ENCODE measurements at regions not wholly inside any gene's neighbourhood (a gene's known extent, or its start where the extent isn't known, plus 50 kb on each side); places are given as distances from the start of the nearest gene placed in this dataset.

DNA sequence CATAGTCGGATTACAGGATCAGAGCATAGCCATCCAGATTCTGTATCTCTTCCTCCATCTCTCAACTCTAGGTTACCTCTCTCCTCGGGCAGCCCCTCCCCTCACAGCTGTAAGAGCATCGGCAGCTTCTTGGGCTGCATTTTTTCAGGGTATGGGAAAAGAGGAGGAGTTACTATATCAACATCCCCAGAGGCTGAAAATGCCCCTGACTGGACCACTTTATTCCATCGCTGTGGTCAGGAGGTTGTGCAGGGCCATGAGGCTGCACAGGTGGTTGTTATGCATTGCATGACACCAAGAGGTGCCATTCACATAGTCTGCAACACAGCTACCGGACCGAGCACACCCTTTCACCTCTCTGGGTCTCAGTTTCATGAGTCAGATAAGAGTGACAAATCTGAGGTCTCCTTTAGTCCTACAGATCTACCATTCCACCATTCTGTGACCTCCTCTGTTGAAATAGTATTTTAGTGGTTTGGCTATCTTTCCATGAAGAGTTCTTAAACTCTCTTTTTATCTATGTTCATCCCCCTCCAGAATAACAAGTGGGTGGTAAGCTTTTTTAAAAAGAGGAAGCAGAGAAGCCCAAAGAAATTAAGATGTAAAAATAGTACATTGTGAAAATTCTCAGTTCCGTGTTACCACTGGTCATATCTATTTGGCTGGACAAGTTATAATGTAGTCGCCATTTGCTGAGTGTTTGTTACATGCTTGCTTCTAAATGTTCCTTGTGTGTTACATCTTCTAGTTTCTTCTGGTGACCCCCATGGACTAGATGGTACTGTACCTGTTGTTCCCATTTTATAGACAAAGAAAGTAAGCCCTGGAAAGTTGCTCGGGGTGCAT lies 56.6 kb upstream of the SLC1A4 start:
- TF ChIP-seq, protein P1, sequence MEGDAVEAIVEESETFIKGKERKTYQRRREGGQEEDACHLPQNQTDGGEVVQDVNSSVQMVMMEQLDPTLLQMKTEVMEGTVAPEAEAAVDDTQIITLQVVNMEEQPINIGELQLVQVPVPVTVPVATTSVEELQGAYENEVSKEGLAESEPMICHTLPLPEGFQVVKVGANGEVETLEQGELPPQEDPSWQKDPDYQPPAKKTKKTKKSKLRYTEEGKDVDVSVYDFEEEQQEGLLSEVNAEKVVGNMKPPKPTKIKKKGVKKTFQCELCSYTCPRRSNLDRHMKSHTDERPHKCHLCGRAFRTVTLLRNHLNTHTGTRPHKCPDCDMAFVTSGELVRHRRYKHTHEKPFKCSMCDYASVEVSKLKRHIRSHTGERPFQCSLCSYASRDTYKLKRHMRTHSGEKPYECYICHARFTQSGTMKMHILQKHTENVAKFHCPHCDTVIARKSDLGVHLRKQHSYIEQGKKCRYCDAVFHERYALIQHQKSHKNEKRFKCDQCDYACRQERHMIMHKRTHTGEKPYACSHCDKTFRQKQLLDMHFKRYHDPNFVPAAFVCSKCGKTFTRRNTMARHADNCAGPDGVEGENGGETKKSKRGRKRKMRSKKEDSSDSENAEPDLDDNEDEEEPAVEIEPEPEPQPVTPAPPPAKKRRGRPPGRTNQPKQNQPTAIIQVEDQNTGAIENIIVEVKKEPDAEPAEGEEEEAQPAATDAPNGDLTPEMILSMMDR (IDR thresholded peaks at IDR 0.05): no peak
- TF ChIP-seq POLR2A (IDR thresholded peaks at IDR 0.05): no peak
